Neuronal stem cell (in vitro differentiated cells): ENCODE measurements at regions not wholly inside any gene's neighbourhood (a gene's known extent, or its start where the extent isn't known, plus 50 kb on each side); places are given as distances from the start of the nearest gene placed in this dataset.

Experiments used
- DNase-seq: peaks from one replicate; pipeline ENCODE4 v3.0.0-alpha.2; 2013; ENCODE audit warnings: low spot score
- H2AFZ ChIP-seq: one replicate; pipeline ENCODE4 v1.6.1; 2013; ENCODE audit warnings: mild to moderate bottlenecking, low read length, inconsistent platforms
- H2AK5ac ChIP-seq: 2 replicates; pipeline ENCODE4 v1.6.1; 2013; ENCODE audit warnings: low read depth, mild to moderate bottlenecking, inconsistent platforms, low read length, moderate library complexity, mixed read lengths
- H2BK120ac ChIP-seq: 2 replicates; pipeline ENCODE4 v1.6.1; 2013; ENCODE audit warnings: low read depth, mild to moderate bottlenecking, inconsistent platforms, low read length, moderate library complexity, mixed read lengths
- H2BK12ac ChIP-seq: one replicate; pipeline ENCODE4 v1.6.1; 2013; ENCODE audit warnings: low read length, inconsistent platforms
- H2BK15ac ChIP-seq: 2 replicates; pipeline ENCODE4 v1.6.1; 2013; ENCODE audit warnings: mild to moderate bottlenecking, low read length, inconsistent platforms, mixed read lengths
- H2BK5ac ChIP-seq: one replicate; pipeline ENCODE4 v1.6.1; 2013; ENCODE audit warnings: inconsistent platforms, mild to moderate bottlenecking, low read length, moderate library complexity
- H3K14ac ChIP-seq: one replicate; pipeline ENCODE4 v1.6.1; 2013; ENCODE audit warnings: low read length, inconsistent platforms
- H3K18ac ChIP-seq: 2 replicates; pipeline ENCODE4 v1.6.1; 2013; ENCODE audit warnings: low read length, inconsistent platforms
- H3K23ac ChIP-seq: 2 replicates; pipeline ENCODE4 v1.6.1; 2013; ENCODE audit warnings: low read depth, mild to moderate bottlenecking, mixed read lengths, low read length, inconsistent platforms; ENCODE audit not compliant: poor library complexity
- H3K27ac ChIP-seq: replicated peaks from 3 replicates; pipeline ENCODE4 v1.5.1; 2013; ENCODE audit warnings: low read length, inconsistent platforms
- H3K27me3 ChIP-seq, 3 experiments: 2 replicates each; pipeline ENCODE4 v1.6.1; 2013; ENCODE audit warnings: low read length in 3 of 3, mild to moderate bottlenecking in 2 of 3, inconsistent platforms in 1 of 3, low read depth in 1 of 3, mixed read lengths in 1 of 3, moderate library complexity in 1 of 3; ENCODE audit not compliant: control insufficient read depth in 3 of 3, insufficient read depth in 3 of 3
- H3K36me3 ChIP-seq, 2 donors: replicated peaks in 1 of 2; 2 replicates each; pipeline ENCODE4 v1.6.1; 2013; ENCODE audit warnings: low read length in 2 of 2; ENCODE audit not compliant: control insufficient read depth in 2 of 2, insufficient read depth in 2 of 2
- H3K4ac ChIP-seq: 2 replicates; pipeline ENCODE4 v1.6.1; 2013; ENCODE audit warnings: inconsistent platforms, mild to moderate bottlenecking, low read length, moderate library complexity
- H3K4me1 ChIP-seq, 2 donors: 1 replicate in 1 of 2; 2 replicates in 1 of 2; pipeline ENCODE4 v1.6.1; 2013; ENCODE audit warnings: low read length in 2 of 2, low read depth in 1 of 2; ENCODE audit not compliant: control insufficient read depth in 2 of 2, insufficient read depth in 1 of 2
- H3K4me2 ChIP-seq: one replicate; pipeline ENCODE4 v1.6.1; 2013; ENCODE audit warnings: mild to moderate bottlenecking, low read length, inconsistent platforms; ENCODE audit not compliant: insufficient read depth, poor library complexity, severe bottlenecking
- H3K4me3 ChIP-seq, 2 donors: 2 replicates each; pipeline ENCODE4 v1.5.1; 2013; ENCODE audit warnings: low read length in 2 of 2, mild to moderate bottlenecking in 2 of 2, inconsistent platforms in 1 of 2, moderate library complexity in 1 of 2
- H3K79me1 ChIP-seq: one replicate; pipeline ENCODE4 v1.6.1; 2013; ENCODE audit warnings: low read depth, mild to moderate bottlenecking, inconsistent platforms, low read length, moderate library complexity
- H3K9ac ChIP-seq: one replicate; pipeline ENCODE4 v1.6.1; 2013; ENCODE audit warnings: mild to moderate bottlenecking, low read depth, low read length, inconsistent platforms; ENCODE audit not compliant: poor library complexity
- H3K9me3 ChIP-seq, 2 donors: replicated peaks in 1 of 2; 2 replicates each; pipeline versions ENCODE3 to v1.6.1; 2013; ENCODE audit warnings: low read length in 2 of 2, mild to moderate bottlenecking in 2 of 2, inconsistent platforms in 1 of 2, low read depth in 1 of 2, mixed read lengths in 1 of 2, moderate library complexity in 1 of 2; ENCODE audit not compliant: control insufficient read depth in 2 of 2, insufficient read depth in 1 of 2
- H4K8ac ChIP-seq: one replicate; pipeline ENCODE4 v1.6.1; 2013; ENCODE audit warnings: low read depth, mild to moderate bottlenecking, inconsistent platforms, low read length, moderate library complexity
- H4K91ac ChIP-seq: one replicate; pipeline ENCODE4 v1.6.1; 2013; ENCODE audit warnings: low read length, low read depth, mild to moderate bottlenecking, inconsistent platforms; ENCODE audit not compliant: poor library complexity
- WGBS, 2 donors: extraction: QIAGEN DNeasy Blood & Tissue Kit; methylation state at CpG; one replicate each; pipeline ENCODE4 v1.1.7; 2013; ENCODE audit warnings: missing lambda C conversion rate in 2 of 2, mixed read lengths in 1 of 2; ENCODE audit not compliant: insufficient read length in 2 of 2, insufficient replicate concordance in 1 of 2; ENCODE audit errors: extremely low coverage in 2 of 2; 5-methylcytosine and 5-hydroxymethylcytosine counted together

DNA sequence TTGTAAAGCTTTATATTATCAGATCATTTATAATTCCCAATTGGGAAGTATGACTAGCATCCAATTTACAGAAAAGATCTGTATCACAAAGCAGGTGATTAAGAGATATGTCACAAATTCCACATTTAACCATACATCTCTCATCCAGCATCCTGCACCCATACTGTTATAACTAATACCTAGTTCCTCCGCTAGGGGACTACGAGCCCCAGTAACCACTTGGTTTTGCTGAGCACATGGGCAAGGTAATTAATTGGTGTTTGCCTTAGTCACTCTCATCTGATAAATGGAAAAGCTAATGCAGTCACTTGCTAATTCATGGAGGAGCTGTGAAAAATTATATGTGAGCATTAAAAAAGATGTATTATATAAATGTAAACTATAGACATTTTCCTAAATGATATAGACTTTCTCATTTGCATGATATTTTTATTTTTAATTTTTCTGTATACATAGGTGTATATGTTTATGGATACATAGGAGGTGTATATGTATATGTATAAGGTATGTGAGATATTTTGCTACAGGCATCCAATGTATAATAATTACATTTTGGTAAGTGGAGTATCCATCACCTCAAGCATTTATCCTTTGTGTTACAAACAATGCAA, 1031.8 kb downstream of the GALC start:
- Histone ChIP-seq H2AK5ac (no peak overlapping the region), H3K9me3 (no peaks in the 10 kb centered on the region), H3K4me2 (no peak overlapping the region), H3K27me3 (no peaks in the 10 kb centered on the region), H2AFZ (no peak overlapping the region), H3K79me1 (no peaks in the 10 kb centered on the region), H3K4me1 (no peaks in the 10 kb centered on the region), H4K91ac (no peak overlapping the region), H2BK120ac (no peak overlapping the region), H3K18ac (no peak overlapping the region), H3K14ac (no peak overlapping the region), H2BK12ac (no peak overlapping the region), H3K23ac (no peak overlapping the region), H3K4ac (no peak overlapping the region), H4K8ac (no peak overlapping the region), H2BK15ac (no peak overlapping the region), H3K36me3 (no peaks in the 10 kb centered on the region), H2BK5ac (no peak overlapping the region), H3K9ac (no peak overlapping the region), H3K4me3 (no peak overlapping the region), H3K27ac (no peak overlapping the region)
- no CpG with 5 or more reads among the region's 2 CpGs for WGBS, 2 donors
- DNase-seq, result no peak

DNA sequence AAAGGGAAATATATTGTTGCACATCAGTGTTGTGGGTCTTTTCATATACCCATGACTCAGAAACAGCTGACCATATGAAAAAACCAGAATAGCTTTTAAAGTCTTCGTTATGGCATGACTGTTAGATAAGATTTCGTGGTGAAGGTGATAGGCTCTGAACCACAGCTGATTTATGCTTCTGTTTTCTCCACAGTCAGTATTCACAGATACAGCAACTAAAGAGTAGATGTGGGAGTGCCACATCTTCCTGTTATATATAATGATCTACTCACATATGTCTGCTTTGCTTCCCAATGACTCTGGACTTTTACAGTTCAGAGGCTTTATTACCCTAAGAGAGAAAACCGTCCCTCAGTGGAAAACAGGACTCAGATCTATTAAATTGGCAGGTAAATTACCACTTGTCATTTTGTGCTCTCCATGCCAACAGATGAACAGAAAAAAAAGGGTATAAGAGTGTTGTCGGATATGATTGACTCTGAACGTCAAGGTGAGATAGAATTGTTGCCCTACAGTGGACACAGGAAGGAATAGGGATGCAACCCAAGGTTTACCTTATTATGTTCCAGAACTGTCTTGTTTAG, 1037.1 kb downstream of the GALC start:
- no peak overlapping the region for H3K14ac ChIP-seq
- H3K27ac ChIP-seq, result no peak overlapping the region
- H4K8ac ChIP-seq, result no peak overlapping the region
- H3K4ac ChIP-seq, result no peak overlapping the region
- no peaks in the 10 kb centered on the region for H3K9me3 ChIP-seq
- H3K4me2 ChIP-seq, result no peak overlapping the region
- no peak overlapping the region for H2BK5ac ChIP-seq
- WGBS, 2 donors, result no CpG with 5 or more reads among the region's 5 CpGs
- H3K36me3 ChIP-seq, result no peaks in the 10 kb centered on the region
- no peak overlapping the region for H2AFZ ChIP-seq
- no peaks in the 10 kb centered on the region for H3K4me1 ChIP-seq
- no peak for DNase-seq
- no peak overlapping the region for H3K18ac ChIP-seq
- no peaks in the 10 kb centered on the region for H3K27me3 ChIP-seq
- H3K79me1 ChIP-seq, result no peaks in the 10 kb centered on the region
- H2BK15ac ChIP-seq, result no peak overlapping the region
- H3K9ac ChIP-seq, result no peak overlapping the region
- H2AK5ac ChIP-seq, result no peak overlapping the region
- H2BK120ac ChIP-seq, result no peak overlapping the region
- H3K4me3 ChIP-seq, result no peak overlapping the region
- no peak overlapping the region for H4K91ac ChIP-seq
- H3K23ac ChIP-seq, result no peak overlapping the region
- no peak overlapping the region for H2BK12ac ChIP-seq

DNA sequence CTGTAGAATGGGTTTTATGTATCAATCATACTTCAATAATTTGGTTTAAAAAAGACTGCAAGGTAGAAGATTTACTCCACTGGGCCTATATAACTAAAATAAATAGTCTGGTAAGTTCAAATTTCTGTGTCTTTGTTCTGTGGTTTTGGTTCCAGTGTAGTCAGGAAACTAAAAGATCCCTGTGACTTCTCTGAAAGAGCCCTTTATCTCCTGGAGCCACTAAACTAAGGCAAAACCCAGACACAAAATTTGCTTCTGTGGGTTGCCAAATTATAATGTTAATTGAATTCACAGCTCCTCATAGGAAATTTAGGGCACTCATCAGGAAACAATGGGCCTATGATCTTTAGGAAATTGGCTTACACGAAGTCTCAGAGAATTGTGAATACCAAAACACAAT, 1038.4 kb downstream of the GALC start:
- Histone ChIP-seq H2AFZ (no peak overlapping the region), H3K36me3 (no peaks in the 10 kb centered on the region), H2BK120ac (no peak overlapping the region), H3K4me1 (no peaks in the 10 kb centered on the region), H2AK5ac (no peak overlapping the region), H3K4me3 (no peak overlapping the region), H3K9me3 (no peaks in the 10 kb centered on the region), H3K9ac (no peak overlapping the region), H3K27me3 (no peaks in the 10 kb centered on the region), H3K18ac (no peak overlapping the region), H3K14ac (no peak overlapping the region), H3K4me2 (no peak overlapping the region), H4K91ac (no peak overlapping the region), H3K27ac (no peak overlapping the region), H2BK5ac (no peak overlapping the region), H3K23ac (no peak overlapping the region), H2BK15ac (no peak overlapping the region), H4K8ac (no peak overlapping the region), H2BK12ac (no peak overlapping the region), H3K79me1 (no peaks in the 10 kb centered on the region), H3K4ac (no peak overlapping the region)
- no peak for DNase-seq
- no CpG with 5 or more reads among the region's 1 CpG for WGBS, 2 donors

DNA sequence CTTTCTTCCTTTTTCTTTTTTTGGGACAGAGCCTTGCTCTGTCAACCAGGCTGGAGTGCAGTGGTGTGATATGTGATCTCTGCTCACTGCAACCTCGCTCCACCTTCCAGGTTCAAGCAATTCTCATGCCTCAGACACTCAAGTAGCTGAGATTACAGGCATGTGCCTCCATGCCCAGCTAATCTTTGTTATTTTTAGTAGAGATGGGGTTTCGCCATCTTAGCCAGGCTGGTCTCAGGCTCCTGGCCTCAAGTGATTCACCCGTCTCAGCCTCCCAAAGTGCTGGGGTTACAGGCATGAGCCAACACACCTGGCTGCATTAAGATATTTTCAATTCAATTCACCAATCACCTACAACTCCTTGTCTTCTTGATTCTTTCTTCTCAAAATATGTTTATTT, 1046.5 kb downstream of the GALC start:
- no peaks in the 10 kb centered on the region for H3K27me3 ChIP-seq
- H3K9me3 ChIP-seq, result no peaks in the 10 kb centered on the region
- H4K8ac ChIP-seq, result no peak overlapping the region
- H3K4me2 ChIP-seq, result no peak overlapping the region
- no peaks in the 10 kb centered on the region for H3K36me3 ChIP-seq
- H3K4me1 ChIP-seq, result no peaks in the 10 kb centered on the region
- H2BK15ac ChIP-seq, result no peak overlapping the region
- no peak overlapping the region for H4K91ac ChIP-seq
- H3K9ac ChIP-seq, result no peak overlapping the region
- H3K79me1 ChIP-seq, result no peaks in the 10 kb centered on the region
- H2BK5ac ChIP-seq, result no peak overlapping the region
- H3K18ac ChIP-seq, result no peak overlapping the region
- DNase-seq, result no peak
- no peak overlapping the region for H2BK120ac ChIP-seq
- H2AFZ ChIP-seq, result no peak overlapping the region
- H2BK12ac ChIP-seq, result no peak overlapping the region
- no peak overlapping the region for H3K14ac ChIP-seq
- H3K4ac ChIP-seq, result no peak overlapping the region
- H3K4me3 ChIP-seq, result no peak overlapping the region
- H3K27ac ChIP-seq, result no peak overlapping the region
- no peak overlapping the region for H3K23ac ChIP-seq
- WGBS, 2 donors, result no CpG with 5 or more reads among the region's 3 CpGs
- no peak overlapping the region for H2AK5ac ChIP-seq
